Neural cell (in vitro differentiated cells): ENCODE measurements at regions not wholly inside any gene's neighbourhood (a gene's known extent, or its start where the extent isn't known, plus 50 kb on each side); places are given as distances from the start of the nearest gene placed in this dataset.

Experiments used
- small RNA-seq, 3 experiments: library from RNA; depleted of rRNA; stranded (forward); fragments of <200 nt; gene quantifications; one replicate each; pipeline ENCODE3, GENCODE V24; 2012

Small RNA genes in the stretch of these regions (small RNA-seq; reads per million reads assigned to genes)
- gene MIR3619 = 0 reads per million in 3 experiments
